Kidney (tissue), 13 donors: ENCODE measurements at regions not wholly inside any gene's neighbourhood (a gene's known extent, or its start where the extent isn't known, plus 50 kb on each side); places are given as distances from the start of the nearest gene placed in this dataset.

Experiments used
- DNase-seq, 5 donors: peaks; one replicate each; pipeline ENCODE4 v3.0.0-alpha.2; 2013 to 2020
- FAIRE-seq: peaks from 2 replicates; lab custom pipeline; 2012; peaks lifted over from hg19 to GRCh38; lab: Jason Lieb, UNC
- H3K27ac ChIP-seq, 2 donors: one replicate each; pipeline ENCODE4 v1.7.0; 2013; ENCODE audit warnings: low read depth in 2 of 2, low read length in 2 of 2, inconsistent platforms in 1 of 2
- H3K27me3 ChIP-seq: one replicate; pipeline ENCODE4 v1.7.1; 2013; ENCODE audit warnings: low read length, inconsistent platforms; ENCODE audit not compliant: control insufficient read depth, insufficient read depth
- H3K36me3 ChIP-seq, 3 donors: one replicate each; pipeline versions ENCODE4 v1.7.0 to v1.7.1; 2013; ENCODE audit warnings: low read length in 3 of 3, control low read depth in 1 of 3, inconsistent platforms in 1 of 3; ENCODE audit not compliant: insufficient read depth in 3 of 3, control insufficient read depth in 2 of 3
- H3K4me1 ChIP-seq, 3 donors: one replicate each; pipeline versions ENCODE4 v1.7.0 to v1.7.1; 2013; ENCODE audit warnings: low read length in 3 of 3, inconsistent platforms in 1 of 3, low read depth in 1 of 3; ENCODE audit not compliant: control insufficient read depth in 2 of 3, insufficient read depth in 2 of 3
- H3K4me3 ChIP-seq, 3 donors: one replicate each; pipeline versions ENCODE4 v1.7.0 to v1.8.1; 2013; ENCODE audit warnings: low read length in 3 of 3, control low read depth in 1 of 3, inconsistent platforms in 1 of 3
- H3K9ac ChIP-seq, 3 donors: one replicate each; pipeline versions ENCODE4 v1.7.0 to v1.7.1; 2013; ENCODE audit warnings: low read length in 3 of 3, control low read depth in 1 of 3, inconsistent platforms in 1 of 3
- H3K9me3 ChIP-seq, 3 donors: one replicate each; pipeline versions ENCODE4 v1.7.0 to v1.7.1; 2013; ENCODE audit warnings: low read length in 3 of 3, control low read depth in 1 of 3, inconsistent platforms in 1 of 3; ENCODE audit not compliant: control insufficient read depth in 2 of 3, insufficient read depth in 1 of 3
- intact Hi-C: fragments of 100-400 bp; cut with DNase I; formaldehyde crosslinking; loops from one replicate; pipeline ENCODE4 v1.11.1; 2022
- TF ChIP-seq, protein P1 (sequence below): IDR thresholded peaks from 3 replicates; pipeline ENCODE4 v1.5.1; 2012; ENCODE audit warnings: mild to moderate bottlenecking, moderate library complexity, borderline replicate concordance; ENCODE audit not compliant: insufficient read depth; ENCODE audit errors: extremely low read depth
- donor health status: control.
- donor health status: control.
- donor health status: control.
- donor health status: control.
- donor health status: control.
- donor health status: DM: yes; HTN: yes; CAD: no.
- donor health status: Normal renal cell carcinoma (clear cell type).

DNA sequence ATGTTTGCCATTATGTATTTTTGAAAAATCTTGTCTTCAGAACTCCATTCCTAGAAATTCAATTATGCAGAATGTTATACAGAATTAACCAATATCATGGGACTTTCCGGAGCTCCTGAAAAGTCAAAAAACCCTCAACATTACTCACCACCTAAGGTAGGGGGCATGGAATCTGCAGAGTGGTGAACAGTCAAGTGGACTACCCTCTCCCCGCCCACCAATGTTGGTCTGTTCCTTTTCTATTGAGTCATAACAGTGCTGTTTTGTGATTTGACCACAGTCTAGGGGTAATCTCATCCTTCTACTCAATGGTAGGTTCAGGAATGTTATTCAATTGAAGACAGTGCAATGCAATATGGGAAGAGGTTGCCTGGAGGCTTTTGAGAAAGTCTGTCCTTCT, 130.5 kb upstream of the HABP2 start:
- intact Hi-C loops, result no loop called here
- H3K9ac ChIP-seq, result no peak overlapping the region
- FAIRE-seq, result no peak

DNA sequence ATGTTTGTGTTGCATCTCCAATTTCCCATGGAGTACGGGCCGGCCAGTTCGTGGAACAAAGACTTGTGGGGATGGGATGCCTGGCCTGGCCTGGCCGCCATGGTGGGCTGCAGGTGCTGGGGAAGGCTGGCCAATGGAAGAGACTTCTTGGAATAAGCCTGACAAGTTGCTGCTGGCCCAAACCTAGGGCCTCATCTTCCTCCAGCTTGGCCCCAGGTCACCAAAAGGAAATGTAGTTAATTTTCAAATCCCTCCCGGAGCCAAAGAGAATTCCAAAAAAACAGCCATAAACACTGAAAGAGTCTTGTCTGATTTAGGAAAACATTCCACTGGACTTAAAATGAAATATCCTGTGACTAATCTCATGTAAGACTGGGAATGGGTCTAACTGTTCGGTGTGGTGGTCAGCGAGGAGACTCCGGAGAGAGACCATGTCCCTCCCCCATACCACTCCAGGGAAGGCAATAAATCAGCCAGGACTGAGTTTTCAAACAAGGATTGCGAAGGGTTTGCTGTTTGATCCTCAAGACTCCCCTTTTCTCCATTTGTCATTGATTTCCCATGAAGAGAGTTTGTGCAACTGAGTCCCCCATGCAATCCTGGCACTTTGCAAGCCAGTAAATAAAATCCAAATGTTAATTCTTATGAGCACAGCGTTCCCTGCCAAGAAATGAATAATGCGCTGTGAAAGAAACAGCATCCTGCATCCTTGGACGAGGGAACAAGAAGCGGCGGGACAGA, 128.7 kb upstream of the HABP2 start:
- H3K4me1 ChIP-seq, result peaks cover 0 to 6% (median 0%) of the 10 kb centered on the region in 3 donors
- H3K9ac ChIP-seq, result no peak overlapping the region
- H3K27ac ChIP-seq, result no peak overlapping the region
- DNase-seq, result peak in 2 of 5 donors; percentile 36 to 54
- H3K9me3 ChIP-seq, result peaks cover 0 to 11% (median 0%) of the 10 kb centered on the region in 3 donors
- no peaks in the 10 kb centered on the region for H3K36me3 ChIP-seq
- no peak overlapping the region for H3K4me3 ChIP-seq
- H3K27me3 ChIP-seq, result no peaks in the 10 kb centered on the region
- intact Hi-C loops, result no loop called here
- no peak for FAIRE-seq
- TF ChIP-seq, protein P1, sequence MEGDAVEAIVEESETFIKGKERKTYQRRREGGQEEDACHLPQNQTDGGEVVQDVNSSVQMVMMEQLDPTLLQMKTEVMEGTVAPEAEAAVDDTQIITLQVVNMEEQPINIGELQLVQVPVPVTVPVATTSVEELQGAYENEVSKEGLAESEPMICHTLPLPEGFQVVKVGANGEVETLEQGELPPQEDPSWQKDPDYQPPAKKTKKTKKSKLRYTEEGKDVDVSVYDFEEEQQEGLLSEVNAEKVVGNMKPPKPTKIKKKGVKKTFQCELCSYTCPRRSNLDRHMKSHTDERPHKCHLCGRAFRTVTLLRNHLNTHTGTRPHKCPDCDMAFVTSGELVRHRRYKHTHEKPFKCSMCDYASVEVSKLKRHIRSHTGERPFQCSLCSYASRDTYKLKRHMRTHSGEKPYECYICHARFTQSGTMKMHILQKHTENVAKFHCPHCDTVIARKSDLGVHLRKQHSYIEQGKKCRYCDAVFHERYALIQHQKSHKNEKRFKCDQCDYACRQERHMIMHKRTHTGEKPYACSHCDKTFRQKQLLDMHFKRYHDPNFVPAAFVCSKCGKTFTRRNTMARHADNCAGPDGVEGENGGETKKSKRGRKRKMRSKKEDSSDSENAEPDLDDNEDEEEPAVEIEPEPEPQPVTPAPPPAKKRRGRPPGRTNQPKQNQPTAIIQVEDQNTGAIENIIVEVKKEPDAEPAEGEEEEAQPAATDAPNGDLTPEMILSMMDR, result no peak

More for the DNA sequence above, 130.5 kb upstream of the HABP2 start:
- TF ChIP-seq, protein P1, result no peak
- Histone ChIP-seq H3K27ac (no peak overlapping the region), H3K27me3 (no peaks in the 10 kb centered on the region), H3K36me3 (no peaks in the 10 kb centered on the region), H3K4me1 (peaks cover 0 to 6% (median 0%) of the 10 kb centered on the region in 3 donors), H3K4me3 (no peak overlapping the region), H3K9me3 (peaks cover 0 to 15% (median 0%) of the 10 kb centered on the region in 3 donors)
- no peak for DNase-seq

DNA sequence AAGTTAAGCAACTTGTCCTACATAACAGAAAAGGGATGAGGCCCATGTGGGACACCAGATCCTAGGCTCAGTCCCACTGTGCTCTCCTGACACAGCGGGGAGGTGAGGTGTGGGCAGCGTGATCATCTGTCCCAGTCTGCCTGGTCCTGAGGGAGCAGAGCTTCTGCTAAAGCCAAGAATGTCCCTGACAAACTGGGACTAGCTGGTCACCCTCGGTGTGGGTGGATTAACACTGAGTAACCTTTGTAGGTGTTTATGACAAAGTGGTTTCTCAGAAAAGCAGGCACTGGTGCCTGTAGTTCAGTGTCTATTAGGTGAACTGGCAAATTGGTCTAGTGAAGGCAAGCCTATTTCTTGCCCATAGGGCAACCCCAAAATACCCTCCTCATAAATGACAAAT, 127.8 kb upstream of the HABP2 start:
- Histone ChIP-seq H3K9me3 (peaks cover 0 to 2% (median 0%) of the 10 kb centered on the region in 3 donors), H3K36me3 (no peaks in the 10 kb centered on the region), H3K4me1 (peaks cover 0 to 6% (median 0%) of the 10 kb centered on the region in 3 donors), H3K4me3 (no peak overlapping the region), H3K27me3 (peaks cover 2% of the 10 kb centered on the region), H3K27ac (no peak overlapping the region), H3K9ac (no peak overlapping the region)
- DNase-seq (no peak), FAIRE-seq (no peak)
- intact Hi-C loops, result no loop called here
- TF ChIP-seq, protein P1, result no peak
